ENCODE measurements at regions not wholly inside any gene's neighbourhood (a gene's known extent, or its start where the extent isn't known, plus 50 kb on each side); places are given as distances from the start of the nearest gene placed in this dataset.

DNA sequence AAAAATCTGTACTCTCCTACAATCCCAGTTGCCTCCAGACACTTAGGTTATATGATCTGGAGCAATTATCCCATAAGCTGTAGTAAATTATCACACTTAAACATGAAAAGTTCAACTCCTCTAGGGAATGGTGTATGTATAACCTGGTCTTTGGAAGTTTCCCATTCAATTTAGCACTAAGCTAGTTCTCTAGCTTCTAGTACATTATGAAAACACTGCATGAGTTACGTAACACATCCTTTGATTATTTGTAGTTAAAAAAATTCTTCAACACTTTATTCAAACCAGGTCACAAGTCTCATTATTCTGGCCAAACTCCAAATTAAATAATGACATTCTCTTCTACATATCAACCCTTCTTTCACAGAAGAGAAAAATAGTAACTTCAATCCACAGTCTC is 827.0 kb upstream of the ADAMTS5 start:
- ATAC-seq = no peak
- ChIA-PET CTCF (ENCODE audit: low intra/inter-chr PET ratio) (no interaction called here), POLR2A (no interaction called here)
- no peak for TF ChIP-seq KLF6 (CRISPR knock-in tag; IDR thresholded peaks at IDR 0.05; ENCODE audit: borderline replicate concordance)
- no peak for TF ChIP-seq POLR2B (IDR thresholded peaks at IDR 0.05; ENCODE audit: low read depth, partially characterized antibody)
- in situ Hi-C loops (cut with MboI) = no loop called here
- no peaks in the 10 kb centered on the region for H3K27me3 ChIP-seq (ENCODE audit: control insufficient read depth in 2 of 2, insufficient read depth in 2 of 2, low read length in 2 of 2)
- H3K27ac ChIP-seq (ENCODE audit: extremely low read depth, low read depth, low read length) = no peak overlapping the region
- H3K36me3 ChIP-seq (ENCODE audit: control insufficient read depth, insufficient read depth, low read length) = no peaks in the 10 kb centered on the region
- H3K9me1 ChIP-seq (ENCODE audit: control insufficient read depth, insufficient read depth, low read length) = no peaks in the 10 kb centered on the region
- DNase-seq (ENCODE audit: extremely low read depth in 1 of 4, low spot score in 3 of 4) = no peak
- no peaks in the 10 kb centered on the region for H3K79me2 ChIP-seq (ENCODE audit: control insufficient read depth, insufficient read depth, low read length)
- FAIRE-seq = no peak
- no TSS peak for BruUV-seq (replicated peaks)
- intact Hi-C loops (cut with micrococcal nuclease) = no loop called here
- H3K4me1 ChIP-seq (replicated peaks in 1 of 2; ENCODE audit: control insufficient read depth in 2 of 2, insufficient read depth in 2 of 2, low read length in 2 of 2) = no peaks in the 10 kb centered on the region
- no peaks in the 10 kb centered on the region for H3K9me3 ChIP-seq (replicated peaks; ENCODE audit: control insufficient read depth, insufficient read depth, low read depth, low read length)
- H3K4me2 ChIP-seq (ENCODE audit: insufficient read depth, low read length) = no peak overlapping the region
- H3K4me3 ChIP-seq = no peak overlapping the region
- 0% methylated on average over 1 of the region's 1 CpG for WGBS (ENCODE audit: insufficient coverage, low coverage, missing lambda C conversion rate)
- H2AFZ ChIP-seq (ENCODE audit: low read depth, low read length) = no peak overlapping the region
- no peaks in the 10 kb centered on the region for H4K20me1 ChIP-seq (replicated peaks; ENCODE audit: control insufficient read depth, insufficient read depth, low read length)
- H3K9ac ChIP-seq (ENCODE audit: insufficient read depth in 1 of 2, low read depth in 2 of 2, low read length in 2 of 2) = no peak overlapping the region

DNA sequence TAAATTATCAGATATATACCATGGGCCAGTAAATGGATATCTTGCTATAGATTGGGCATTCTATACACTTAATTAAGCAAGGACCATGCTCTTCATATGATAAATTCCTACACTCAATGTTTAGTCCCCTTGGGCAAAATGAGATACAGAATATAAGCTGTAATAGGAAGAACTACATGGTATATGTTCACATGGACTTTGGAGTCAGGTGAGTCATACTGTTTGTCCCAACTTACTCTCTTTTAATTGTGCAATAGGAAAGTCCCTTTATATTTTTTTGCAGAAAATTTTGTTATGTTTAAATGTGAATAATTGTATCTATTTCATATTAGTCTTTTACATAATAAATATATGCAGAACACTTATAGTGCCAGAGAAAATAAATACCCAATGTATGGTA is 820.2 kb upstream of the ADAMTS5 start:
- H3K36me3 ChIP-seq (ENCODE audit: control insufficient read depth, insufficient read depth, low read length) = no peaks in the 10 kb centered on the region
- no peak for FAIRE-seq
- DNase-seq (ENCODE audit: extremely low read depth in 1 of 4, low spot score in 3 of 4) = no peak
- no peak overlapping the region for H3K4me3 ChIP-seq
- H3K27ac ChIP-seq (ENCODE audit: extremely low read depth, low read depth, low read length) = no peak overlapping the region
- no peaks in the 10 kb centered on the region for H3K27me3 ChIP-seq (ENCODE audit: control insufficient read depth in 2 of 2, insufficient read depth in 2 of 2, low read length in 2 of 2)
- no peak for ATAC-seq
- no peak overlapping the region for H2AFZ ChIP-seq (ENCODE audit: low read depth, low read length)
- no peaks in the 10 kb centered on the region for H4K20me1 ChIP-seq (replicated peaks; ENCODE audit: control insufficient read depth, insufficient read depth, low read length)
- TF ChIP-seq KDM2B (CRISPR knock-in tag; IDR thresholded peaks at IDR 0.05) = no peak
- no peak for TF ChIP-seq ATF1 (CRISPR knock-in tag; IDR thresholded peaks at IDR 0.05)
- TF ChIP-seq ATF1 (tag; IDR thresholded peaks at IDR 0.05) = no peak
- no peak for TF ChIP-seq KLF13 (tag; IDR thresholded peaks at IDR 0.05; ENCODE audit: borderline replicate concordance, low read depth)
- POLR2A ChIA-PET = no interaction called here
- no peaks in the 10 kb centered on the region for H3K9me3 ChIP-seq (replicated peaks; ENCODE audit: control insufficient read depth, insufficient read depth, low read depth, low read length)
- in situ Hi-C loops (cut with MboI) = no loop called here
- no TSS peak for BruUV-seq (replicated peaks)
- H3K79me2 ChIP-seq (ENCODE audit: control insufficient read depth, insufficient read depth, low read length) = no peaks in the 10 kb centered on the region
- H3K9ac ChIP-seq (ENCODE audit: insufficient read depth in 1 of 2, low read depth in 2 of 2, low read length in 2 of 2) = no peak overlapping the region
- CTCF ChIA-PET (ENCODE audit: low intra/inter-chr PET ratio) = no interaction called here
- no peaks in the 10 kb centered on the region for H3K4me1 ChIP-seq (replicated peaks in 1 of 2; ENCODE audit: control insufficient read depth in 2 of 2, insufficient read depth in 2 of 2, low read length in 2 of 2)
- no peaks in the 10 kb centered on the region for H3K9me1 ChIP-seq (ENCODE audit: control insufficient read depth, insufficient read depth, low read length)
- intact Hi-C loops (cut with micrococcal nuclease) = no loop called here
- no peak overlapping the region for H3K4me2 ChIP-seq (ENCODE audit: insufficient read depth, low read length)
